ENCODE measurements at regions not wholly inside any gene's neighbourhood (a gene's known extent, or its start where the extent isn't known, plus 50 kb on each side); places are given as distances from the start of the nearest gene placed in this dataset.

DNA sequence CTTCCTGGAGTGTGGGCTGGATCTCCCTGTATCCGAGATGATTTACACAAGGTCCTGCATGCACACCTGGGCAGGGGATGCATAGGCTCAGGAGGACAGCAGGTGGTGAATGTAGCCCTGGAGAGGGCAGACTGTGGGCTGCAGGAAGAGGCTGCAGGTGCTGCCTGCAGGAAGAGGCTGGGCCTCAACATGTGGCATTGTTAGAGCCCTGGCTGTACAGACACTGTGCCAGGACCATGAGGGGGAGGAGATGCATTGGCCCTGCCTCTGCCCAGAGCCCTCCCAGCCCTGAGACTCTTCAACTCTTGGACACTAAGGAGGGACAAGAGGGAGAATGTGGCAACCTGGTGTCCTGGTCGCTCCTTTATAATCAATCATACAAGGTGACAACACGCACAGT is 392.8 kb downstream of the TNS1 start:
- TF ChIP-seq CTCF (IDR thresholded peaks at IDR 0.05) = no peak
- no peak for TF ChIP-seq ZFX (IDR thresholded peaks at IDR 0.05; ENCODE audit: borderline replicate concordance)
